Activated CD4-positive, alpha-beta T cell treated with anti-CD3 and anti-CD28 coated beads for 48 hours (primary cell): ENCODE measurements at regions not wholly inside any gene's neighbourhood (a gene's known extent, or its start where the extent isn't known, plus 50 kb on each side); places are given as distances from the start of the nearest gene placed in this dataset.
"Not testable (repeated sequence)": the region's sequence is repeated elsewhere in the genome, so short reads cannot be mapped to it uniquely, and the experiment has no call there.

Experiments used
- DNase-seq: peaks from one replicate; pipeline ENCODE4 v3.0.0-alpha.2; 2020

- no peak for DNase-seq
Measured at GRCh38 chr5:74534397-74535129, 106.0 kb downstream of the ENC1 start.

GRCh38 chr5:74530326-74531050, 110.0 kb downstream of the ENC1 start:
- no peak for DNase-seq

- no peak for DNase-seq
Measured at GRCh38 chr5:74529101-74529500, 111.4 kb downstream of the ENC1 start.

- DNase-seq, result no peak
Measured at GRCh38 chr5:74526111-74526510, 114.4 kb downstream of the ENC1 start.

GRCh38 chr5:74524767-74525166, 115.8 kb downstream of the ENC1 start:
- not testable (repeated sequence) for DNase-seq

GRCh38 chr5:74523698-74524097, 116.8 kb downstream of the ENC1 start:
- not testable (repeated sequence) for DNase-seq

- DNase-seq, result not testable (repeated sequence)
Measured at GRCh38 chr5:74522838-74523237, 117.7 kb downstream of the ENC1 start.

GRCh38 chr5:74521401-74521800, 119.1 kb downstream of the ENC1 start:
- no peak for DNase-seq

GRCh38 chr5:74519679-74520078, 120.8 kb downstream of the ENC1 start:
- no peak for DNase-seq

- DNase-seq, result no peak
Measured at GRCh38 chr5:74519161-74519571, 121.4 kb downstream of the ENC1 start.

GRCh38 chr5:74517700-74518099, 122.8 kb downstream of the ENC1 start:
- no peak for DNase-seq

- no peak for DNase-seq
Measured at GRCh38 chr5:74516211-74516636, 124.3 kb downstream of the ENC1 start.

- no peak for DNase-seq
Measured at GRCh38 chr5:74514888-74515551, 125.5 kb downstream of the ENC1 start.

- not testable (repeated sequence) for DNase-seq
Measured at GRCh38 chr5:74511770-74512169, 128.8 kb downstream of the ENC1 start.

GRCh38 chr5:74510476-74511075, 130.0 kb downstream of the ENC1 start:
- no peak for DNase-seq

GRCh38 chr5:74507370-74508005, 133.0 kb downstream of the ENC1 start:
- no peak for DNase-seq

GRCh38 chr5:74506119-74506518, 134.4 kb downstream of the ENC1 start:
- no peak for DNase-seq

- no peak for DNase-seq
Measured at GRCh38 chr5:74504463-74504862, 136.1 kb downstream of the ENC1 start.

GRCh38 chr5:74502479-74502950, 138.0 kb downstream of the ENC1 start:
- DNase-seq, result no peak

GRCh38 chr5:74501674-74502478, 138.7 kb downstream of the ENC1 start:
- no peak for DNase-seq

GRCh38 chr5:74500110-74500917, 140.2 kb downstream of the ENC1 start:
- DNase-seq, result no peak
